Liver (tissue), 8 donors: ENCODE measurements at regions not wholly inside any gene's neighbourhood (a gene's known extent, or its start where the extent isn't known, plus 50 kb on each side); places are given as distances from the start of the nearest gene placed in this dataset.

Source experiments
- DNase-seq: peaks from one replicate; pipeline ENCODE4 v3.0.0-alpha.2; 2017; ENCODE audit warnings: low spot score
- H3K27ac ChIP-seq, 2 donors: one replicate each; pipeline ENCODE4 v1.7.0; 2013; ENCODE audit warnings: inconsistent platforms in 2 of 2, low read length in 2 of 2, control low read depth in 1 of 2, low read depth in 1 of 2, mild to moderate bottlenecking in 1 of 2
- H3K27me3 ChIP-seq, 4 donors: one replicate each; pipeline versions ENCODE4 v1.6.1 to v1.7.0; 2013; ENCODE audit warnings: low read length in 3 of 4, inconsistent platforms in 1 of 4, mild to moderate bottlenecking in 1 of 4, moderate library complexity in 1 of 4; ENCODE audit not compliant: control insufficient read depth in 4 of 4, insufficient read depth in 4 of 4
- H3K36me3 ChIP-seq, 4 donors: one replicate each; pipeline versions ENCODE4 v1.6.1 to v1.7.0; 2013; ENCODE audit warnings: low read length in 3 of 4, mild to moderate bottlenecking in 3 of 4, low read depth in 1 of 4, moderate library complexity in 1 of 4; ENCODE audit not compliant: control insufficient read depth in 4 of 4, insufficient read depth in 3 of 4
- H3K4me1 ChIP-seq, 4 donors: one replicate each; pipeline versions ENCODE4 v1.6.1 to v1.7.0; 2013; ENCODE audit warnings: low read length in 3 of 4, mild to moderate bottlenecking in 3 of 4, moderate library complexity in 1 of 4; ENCODE audit not compliant: control insufficient read depth in 4 of 4, insufficient read depth in 4 of 4
- H3K4me3 ChIP-seq, 3 donors: one replicate each; pipeline versions ENCODE4 v1.6.1 to v1.7.0; 2013; ENCODE audit warnings: low read length in 3 of 3, control low read depth in 1 of 3, low read depth in 1 of 3, mild to moderate bottlenecking in 1 of 3
- H3K9ac ChIP-seq, 2 donors: one replicate each; pipeline ENCODE4 v1.7.0; 2013; ENCODE audit warnings: low read length in 2 of 2, mild to moderate bottlenecking in 2 of 2, moderate library complexity in 2 of 2, control low read depth in 1 of 2, low read depth in 1 of 2
- H3K9me3 ChIP-seq, 4 donors: one replicate each; pipeline versions ENCODE4 v1.6.1 to v1.7.0; 2013; ENCODE audit warnings: low read length in 3 of 4; ENCODE audit not compliant: control insufficient read depth in 4 of 4
- ATF3 ChIP-seq: IDR thresholded peaks from 2 replicates; pipeline ENCODE4 v1.6.1; 2016; ENCODE audit warnings: antibody characterized with exemption
- EGR1 ChIP-seq, 2 donors: IDR thresholded peaks; 2 replicates each; pipeline ENCODE4 v1.6.1; 2016 to 2018; ENCODE audit warnings: antibody characterized with exemption in 2 of 2, low read depth in 2 of 2
- FOXA1 ChIP-seq: IDR thresholded peaks from 2 replicates; pipeline ENCODE4 v1.6.1; 2016; ENCODE audit warnings: antibody characterized with exemption
- GABPA ChIP-seq, 2 donors: IDR thresholded peaks in 1 of 2; conservative IDR thresholded peaks in 1 of 2; 2 replicates each; pipeline ENCODE4 v1.6.1; 2016; ENCODE audit warnings: antibody characterized with exemption in 2 of 2, mild to moderate bottlenecking in 1 of 2, moderate library complexity in 1 of 2
- HNF4A ChIP-seq, 2 donors: conservative IDR thresholded peaks; 2 replicates each; pipeline ENCODE4 v1.6.1; 2016; ENCODE audit warnings: antibody characterized with exemption in 2 of 2, mild to moderate bottlenecking in 2 of 2
- HNF4G ChIP-seq: IDR thresholded peaks from 2 replicates; pipeline ENCODE4 v1.6.1; 2016; ENCODE audit warnings: antibody characterized with exemption
- JUND ChIP-seq, 2 donors: IDR thresholded peaks; 2 replicates each; pipeline ENCODE4 v1.6.1; 2016; ENCODE audit warnings: antibody characterized with exemption in 2 of 2
- MAX ChIP-seq: IDR thresholded peaks from 2 replicates; pipeline ENCODE4 v1.6.1; 2016; ENCODE audit warnings: antibody characterized with exemption
- NR2F2 ChIP-seq: IDR thresholded peaks from 2 replicates; pipeline ENCODE4 v1.6.1; 2016; ENCODE audit warnings: antibody characterized with exemption
- REST ChIP-seq: IDR thresholded peaks from 2 replicates; pipeline ENCODE4 v1.6.1; 2016; ENCODE audit warnings: antibody characterized with exemption, mild to moderate bottlenecking
- RXRA ChIP-seq, 2 donors: IDR thresholded peaks; 2 replicates each; pipeline ENCODE4 v1.6.1; 2017 to 2018; ENCODE audit warnings: antibody characterized with exemption in 2 of 2, mild to moderate bottlenecking in 1 of 2
- SP1 ChIP-seq: IDR thresholded peaks from 2 replicates; pipeline ENCODE4 v1.6.1; 2018; ENCODE audit warnings: antibody characterized with exemption, mild to moderate bottlenecking
- TAF1 ChIP-seq: conservative IDR thresholded peaks from 2 replicates; pipeline ENCODE4 v1.6.1; 2016; ENCODE audit warnings: antibody characterized with exemption, mild to moderate bottlenecking
- WGBS: extraction: QIAGEN DNeasy Blood & Tissue Kit; methylation state at CpG from one replicate; pipeline ENCODE4 v1.1.7; 2013; 5-methylcytosine and 5-hydroxymethylcytosine counted together
- TF ChIP-seq, protein P1 (sequence below): fragments of 150-350 bp; IDR thresholded peaks from 2 replicates; pipeline ENCODE4 v1.5.1; 2017; ENCODE audit warnings: improper control_type of control experiment, low read depth, low read length; ENCODE audit not compliant: missing input control
- donor health status: healthy.
- donor health status: healthy.
- donor health status: healthy.
- donor health status: healthy.
- donor health status: healthy.

GRCh38 chr2:368386-368785 lies 80.5 kb upstream of the ALKAL2 start (continued):
- TF ChIP-seq REST, result no peak
- no peak for TF ChIP-seq TAF1
- TF ChIP-seq HNF4A (conservative IDR thresholded peaks at IDR 0.05), result no peak

DNA sequence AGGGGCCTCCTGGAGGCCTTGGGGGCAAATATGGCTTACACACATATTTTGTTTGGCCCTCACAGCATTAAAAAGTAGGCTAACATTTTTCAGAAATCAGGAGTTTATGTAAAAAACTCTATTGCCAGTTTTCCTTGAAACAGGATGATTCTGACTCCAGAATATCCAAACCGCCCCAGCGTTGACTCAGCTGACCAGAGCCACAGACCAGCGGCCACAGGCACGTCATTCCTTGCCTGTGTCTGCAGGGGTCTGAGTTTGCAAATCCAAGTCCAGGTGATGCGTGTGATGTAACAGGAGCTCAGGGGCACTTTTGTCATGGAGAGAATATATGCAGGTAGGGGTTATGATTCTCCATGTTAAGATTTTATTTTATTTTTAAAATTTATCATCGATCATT lies 79.4 kb upstream of the ALKAL2 start:
- no peak overlapping the region for H3K4me3 ChIP-seq
- 81% methylated on average over 6 of the region's 6 CpGs for WGBS
- no peak overlapping the region for H3K9ac ChIP-seq
- TF ChIP-seq JUND (IDR thresholded peaks at IDR 0.05), result no peak
- no peak for TF ChIP-seq HNF4G
- TF ChIP-seq FOXA1, result no peak
- TF ChIP-seq SP1, result no peak
- no peak for TF ChIP-seq ATF3
- TF ChIP-seq REST, result no peak
- TF ChIP-seq, protein P1, sequence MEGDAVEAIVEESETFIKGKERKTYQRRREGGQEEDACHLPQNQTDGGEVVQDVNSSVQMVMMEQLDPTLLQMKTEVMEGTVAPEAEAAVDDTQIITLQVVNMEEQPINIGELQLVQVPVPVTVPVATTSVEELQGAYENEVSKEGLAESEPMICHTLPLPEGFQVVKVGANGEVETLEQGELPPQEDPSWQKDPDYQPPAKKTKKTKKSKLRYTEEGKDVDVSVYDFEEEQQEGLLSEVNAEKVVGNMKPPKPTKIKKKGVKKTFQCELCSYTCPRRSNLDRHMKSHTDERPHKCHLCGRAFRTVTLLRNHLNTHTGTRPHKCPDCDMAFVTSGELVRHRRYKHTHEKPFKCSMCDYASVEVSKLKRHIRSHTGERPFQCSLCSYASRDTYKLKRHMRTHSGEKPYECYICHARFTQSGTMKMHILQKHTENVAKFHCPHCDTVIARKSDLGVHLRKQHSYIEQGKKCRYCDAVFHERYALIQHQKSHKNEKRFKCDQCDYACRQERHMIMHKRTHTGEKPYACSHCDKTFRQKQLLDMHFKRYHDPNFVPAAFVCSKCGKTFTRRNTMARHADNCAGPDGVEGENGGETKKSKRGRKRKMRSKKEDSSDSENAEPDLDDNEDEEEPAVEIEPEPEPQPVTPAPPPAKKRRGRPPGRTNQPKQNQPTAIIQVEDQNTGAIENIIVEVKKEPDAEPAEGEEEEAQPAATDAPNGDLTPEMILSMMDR, result no peak
- TF ChIP-seq RXRA (IDR thresholded peaks at IDR 0.05), result no peak
- no peak for TF ChIP-seq EGR1 (IDR thresholded peaks at IDR 0.05; ENCODE audit: low read depth in 2 of 2)
- TF ChIP-seq NR2F2, result no peak
- no peak for TF ChIP-seq GABPA (IDR thresholded peaks at IDR 0.05 in 1 of 2, conservative IDR thresholded peaks at IDR 0.05 in 1 of 2)
- TF ChIP-seq MAX, result no peak
- TF ChIP-seq HNF4A (conservative IDR thresholded peaks at IDR 0.05), result no peak
- no peak for DNase-seq
- H3K4me1 ChIP-seq, result no peaks in the 10 kb centered on the region
- H3K27ac ChIP-seq, result no peak overlapping the region
- peaks cover 0 to 2% (median 0%) of the 10 kb centered on the region in 4 donors for H3K36me3 ChIP-seq
- peaks cover 0 to 11% (median 4%) of the 10 kb centered on the region in 4 donors for H3K9me3 ChIP-seq
- peaks cover 0 to 11% (median 0%) of the 10 kb centered on the region in 4 donors for H3K27me3 ChIP-seq
